ENCODE measurements at regions not wholly inside any gene's neighbourhood (a gene's known extent, or its start where the extent isn't known, plus 50 kb on each side); places are given as distances from the start of the nearest gene placed in this dataset.

- TF ChIP-seq EZH2 (IDR thresholded peaks at IDR 0.05; ENCODE audit: low read length, unreplicated experiment) (no peak), CTCF (conservative IDR thresholded peaks at IDR 0.05; ENCODE audit: low read depth, low read length) (no peak), EZH2phosphoT487 (IDR thresholded peaks at IDR 0.05; ENCODE audit: borderline replicate concordance, low read length) (no peak)
These were observed 1943.8 kb upstream of the PIK3C3 start for GRCh38 chr18:40011201-40011600.
